HG02840 (cell line): ENCODE measurements at regions not wholly inside any gene's neighbourhood (a gene's known extent, or its start where the extent isn't known, plus 50 kb on each side); places are given as distances from the start of the nearest gene placed in this dataset.

Experiments used
- ATAC-seq: cut with Tn5 transposase; IDR thresholded peaks from one replicate; pipeline ENCODE4 v1.9.1; 2021; ENCODE audit warnings: mild to moderate bottlenecking, moderate library complexity, moderate number of reproducible peaks; ENCODE audit not compliant: unreplicated experiment, low FRiP score

- ATAC-seq, result no peak
Measured at GRCh38 chr4:59068722-59069418, 1958.7 kb upstream of the IGFBP7 start.

GRCh38 chr4:59086410-59086809 lies 1976.2 kb upstream of the IGFBP7 start:
- no peak for ATAC-seq

- no peak for ATAC-seq
Measured at GRCh38 chr4:59091146-59092142, 1981.3 kb upstream of the IGFBP7 start.

GRCh38 chr4:59094505-59094904 lies 1984.3 kb upstream of the IGFBP7 start:
- ATAC-seq, result no peak

GRCh38 chr4:59102311-59102710 lies 1992.1 kb upstream of the IGFBP7 start:
- ATAC-seq, result no peak

GRCh38 chr4:59120287-59120814 lies 2010.2 kb upstream of the IGFBP7 start:
- ATAC-seq, result no peak

- no peak for ATAC-seq
Measured at GRCh38 chr4:59122626-59123025, 2012.4 kb upstream of the IGFBP7 start.

GRCh38 chr4:59126159-59126558 lies 2016.0 kb upstream of the IGFBP7 start:
- no peak for ATAC-seq

- no peak for ATAC-seq
Measured at GRCh38 chr4:59127006-59127405, 2016.8 kb upstream of the IGFBP7 start.

GRCh38 chr4:59127743-59128142 lies 2017.6 kb upstream of the IGFBP7 start:
- no peak for ATAC-seq

- no peak for ATAC-seq
Measured at GRCh38 chr4:59135248-59135985, 2025.2 kb upstream of the IGFBP7 start.

GRCh38 chr4:59161249-59161648 lies 2038.9 kb upstream of the ADGRL3 start:
- ATAC-seq, result no peak

- no peak for ATAC-seq
Measured at GRCh38 chr4:59175617-59176016, 2024.5 kb upstream of the ADGRL3 start.

- ATAC-seq, result no peak
Measured at GRCh38 chr4:59179372-59179771, 2020.8 kb upstream of the ADGRL3 start.

GRCh38 chr4:59180161-59180560 lies 2020.0 kb upstream of the ADGRL3 start:
- no peak for ATAC-seq

GRCh38 chr4:59180969-59181368 lies 2019.2 kb upstream of the ADGRL3 start:
- ATAC-seq, result no peak

GRCh38 chr4:59195839-59196238 lies 2004.3 kb upstream of the ADGRL3 start:
- ATAC-seq, result no peak

- no peak for ATAC-seq
Measured at GRCh38 chr4:59200992-59201391, 1999.1 kb upstream of the ADGRL3 start.

- ATAC-seq, result no peak
Measured at GRCh38 chr4:59217910-59218631, 1982.1 kb upstream of the ADGRL3 start.

GRCh38 chr4:59222221-59222620 lies 1977.9 kb upstream of the ADGRL3 start:
- no peak for ATAC-seq
